Fibroblast of lung (primary cell): ENCODE measurements at regions not wholly inside any gene's neighbourhood (a gene's known extent, or its start where the extent isn't known, plus 50 kb on each side); places are given as distances from the start of the nearest gene placed in this dataset.

Experiments
- EZH2 ChIP-seq: IDR thresholded peaks from 2 replicates; pipeline ENCODE4 v1.5.1; 2012; ENCODE audit warnings: low read length, control low read depth, mild to moderate bottlenecking; ENCODE audit errors: missing control alignments
- TF ChIP-seq, protein P1 (sequence below), 2 donors: IDR thresholded peaks in 1 of 2; conservative IDR thresholded peaks in 1 of 2; 1 replicate in 1 of 2; 2 replicates in 1 of 2; pipeline ENCODE4 v1.5.1; 2011 to 2012; ENCODE audit warnings: low read length in 2 of 2, control low read depth in 1 of 2, inconsistent platforms in 1 of 2, low read depth in 1 of 2, mild to moderate bottlenecking in 1 of 2

DNA sequence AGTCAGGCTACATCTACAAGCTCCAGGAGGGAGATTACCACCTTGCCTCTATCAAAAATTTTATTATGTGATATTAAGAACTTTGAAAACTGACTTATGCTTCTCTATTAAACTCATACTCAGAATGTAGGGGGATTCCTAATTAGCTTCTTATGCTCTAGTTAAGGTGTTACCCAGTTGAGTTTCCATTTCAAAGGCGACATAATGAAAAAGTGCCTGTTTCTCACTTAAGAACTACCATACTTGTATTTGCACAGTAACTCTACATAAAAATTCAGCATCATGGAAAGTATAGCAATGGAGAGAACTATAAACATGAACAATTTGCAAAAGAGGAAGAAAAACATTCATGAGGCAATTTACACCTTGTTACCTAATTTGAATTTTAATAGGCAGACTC is 739.1 kb downstream of the ZPLD1 start:
- TF ChIP-seq, protein P1, sequence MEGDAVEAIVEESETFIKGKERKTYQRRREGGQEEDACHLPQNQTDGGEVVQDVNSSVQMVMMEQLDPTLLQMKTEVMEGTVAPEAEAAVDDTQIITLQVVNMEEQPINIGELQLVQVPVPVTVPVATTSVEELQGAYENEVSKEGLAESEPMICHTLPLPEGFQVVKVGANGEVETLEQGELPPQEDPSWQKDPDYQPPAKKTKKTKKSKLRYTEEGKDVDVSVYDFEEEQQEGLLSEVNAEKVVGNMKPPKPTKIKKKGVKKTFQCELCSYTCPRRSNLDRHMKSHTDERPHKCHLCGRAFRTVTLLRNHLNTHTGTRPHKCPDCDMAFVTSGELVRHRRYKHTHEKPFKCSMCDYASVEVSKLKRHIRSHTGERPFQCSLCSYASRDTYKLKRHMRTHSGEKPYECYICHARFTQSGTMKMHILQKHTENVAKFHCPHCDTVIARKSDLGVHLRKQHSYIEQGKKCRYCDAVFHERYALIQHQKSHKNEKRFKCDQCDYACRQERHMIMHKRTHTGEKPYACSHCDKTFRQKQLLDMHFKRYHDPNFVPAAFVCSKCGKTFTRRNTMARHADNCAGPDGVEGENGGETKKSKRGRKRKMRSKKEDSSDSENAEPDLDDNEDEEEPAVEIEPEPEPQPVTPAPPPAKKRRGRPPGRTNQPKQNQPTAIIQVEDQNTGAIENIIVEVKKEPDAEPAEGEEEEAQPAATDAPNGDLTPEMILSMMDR (conservative IDR thresholded peaks at IDR 0.05 in 1 of 2, IDR thresholded peaks at IDR 0.05 in 1 of 2; ENCODE audit: low read depth in 1 of 2, low read length in 2 of 2), result no peak
- TF ChIP-seq EZH2, result no peak
